WERI-Rb-1 (cell line): ENCODE measurements at regions not wholly inside any gene's neighbourhood (a gene's known extent, or its start where the extent isn't known, plus 50 kb on each side); places are given as distances from the start of the nearest gene placed in this dataset.

Source experiments
- DNase-seq: peaks from one replicate; pipeline ENCODE4 v3.0.0-alpha.2; 2020
- H3K27ac ChIP-seq: fragments of 250-450 bp; sonication (Bioruptor Pico); 2 replicates; pipeline ENCODE4 v1.5.1; 2020; ENCODE audit warnings: mild to moderate bottlenecking, moderate library complexity
- H3K27me3 ChIP-seq: fragments of 250-450 bp; sonication (Bioruptor Pico); 2 replicates; pipeline ENCODE4 v1.5.1; 2021; ENCODE audit warnings: mild to moderate bottlenecking, low read depth, moderate library complexity; ENCODE audit not compliant: insufficient read depth, severe bottlenecking
- H3K36me3 ChIP-seq: fragments of 250-450 bp; sonication (Bioruptor Pico); 2 replicates; pipeline ENCODE4 v1.5.1; 2020; ENCODE audit warnings: mild to moderate bottlenecking, moderate library complexity
- H3K4me3 ChIP-seq: 2 replicates; pipeline ENCODE4 v1.5.1; 2011; ENCODE audit warnings: low read depth, mild to moderate bottlenecking, control low read depth, low read length
- H3K9me3 ChIP-seq: fragments of 250-450 bp; sonication (Bioruptor Pico); 2 replicates; pipeline ENCODE4 v1.5.1; 2021; ENCODE audit warnings: mild to moderate bottlenecking, moderate library complexity; ENCODE audit not compliant: severe bottlenecking
- CTCF ChIP-seq: IDR thresholded peaks from 2 replicates; pipeline ENCODE4 v1.5.1; 2011; ENCODE audit warnings: low read depth, mild to moderate bottlenecking, control low read depth, inconsistent platforms, low read length

GRCh38 chr6:159436581-159436980, 256.5 kb downstream of the SOD2 start:
- TF ChIP-seq CTCF, result no peak
- Histone ChIP-seq H3K36me3 (no peaks in the 10 kb centered on the region), H3K27ac (no peak overlapping the region), H3K27me3 (peaks cover 73% of the 10 kb centered on the region), H3K4me3 (no peak overlapping the region), H3K9me3 (peaks cover 13% of the 10 kb centered on the region)
- DNase-seq, result no peak

GRCh38 chr6:159435701-159436100, 257.3 kb downstream of the SOD2 start:
- peaks cover 73% of the 10 kb centered on the region for H3K27me3 ChIP-seq
- H3K4me3 ChIP-seq, result no peak overlapping the region
- no peak overlapping the region for H3K27ac ChIP-seq
- DNase-seq, result no peak
- no peak for TF ChIP-seq CTCF
- H3K36me3 ChIP-seq, result no peaks in the 10 kb centered on the region
- peaks cover 13% of the 10 kb centered on the region for H3K9me3 ChIP-seq

GRCh38 chr6:159434410-159434809, 258.6 kb downstream of the SOD2 start:
- DNase-seq, result no peak
- Histone ChIP-seq H3K27me3 (peaks cover 71% of the 10 kb centered on the region), H3K27ac (no peak overlapping the region), H3K4me3 (no peak overlapping the region), H3K36me3 (no peaks in the 10 kb centered on the region), H3K9me3 (peaks cover 13% of the 10 kb centered on the region)
- no peak for TF ChIP-seq CTCF

GRCh38 chr6:159433550-159433949, 259.5 kb downstream of the SOD2 start:
- TF ChIP-seq CTCF, result no peak
- Histone ChIP-seq H3K4me3 (no peak overlapping the region), H3K27ac (no peak overlapping the region), H3K36me3 (no peaks in the 10 kb centered on the region), H3K27me3 (peaks cover 66% of the 10 kb centered on the region), H3K9me3 (peaks cover 13% of the 10 kb centered on the region)
- no peak for DNase-seq

GRCh38 chr6:159431750-159432149, 261.3 kb downstream of the SOD2 start:
- TF ChIP-seq CTCF, result no peak
- Histone ChIP-seq H3K36me3 (no peaks in the 10 kb centered on the region), H3K27me3 (peaks cover 55% of the 10 kb centered on the region), H3K4me3 (no peak overlapping the region), H3K27ac (no peak overlapping the region), H3K9me3 (peaks cover 13% of the 10 kb centered on the region)
- no peak for DNase-seq

- no peak overlapping the region for H3K27ac ChIP-seq
- no peaks in the 10 kb centered on the region for H3K36me3 ChIP-seq
- H3K27me3 ChIP-seq, result peaks cover 53% of the 10 kb centered on the region
- no peak for TF ChIP-seq CTCF
- no peak for DNase-seq
- no peak overlapping the region for H3K4me3 ChIP-seq
- H3K9me3 ChIP-seq, result peaks cover 13% of the 10 kb centered on the region
Measured at GRCh38 chr6:159430323-159430722, 261.1 kb downstream of the FNDC1 start.
